Heart right ventricle (tissue), 16 donors: ENCODE measurements at regions not wholly inside any gene's neighbourhood (a gene's known extent, or its start where the extent isn't known, plus 50 kb on each side); places are given as distances from the start of the nearest gene placed in this dataset.

Source experiments
- ATAC-seq, 8 donors: fragments of 200-7000 bp; cut with Tn5 transposase; one replicate each; pipeline ENCODE4 v1.9.1; 2020; ENCODE audit warnings: mild to moderate bottlenecking in 8 of 8, moderate library complexity in 8 of 8, moderate number of reproducible peaks in 1 of 8
- DNase-seq, 2 donors: peaks; one replicate each; pipeline ENCODE4 v3.0.0-alpha.2; 2020
- H3K27ac ChIP-seq, 10 donors: fragments of 200-600 bp; sonication (generic) in 2 of 10; one replicate each; pipeline versions ENCODE4 v1.5.0 to v1.8.0; 2020 to 2022; ENCODE audit warnings: mild to moderate bottlenecking in 3 of 10
- H3K27me3 ChIP-seq, 7 donors: fragments of 200-600 bp; one replicate each; pipeline ENCODE4 v1.8.0; 2021 to 2022; ENCODE audit warnings: mild to moderate bottlenecking in 2 of 7
- H3K36me3 ChIP-seq, 9 donors: fragments of 200-600 bp; sonication (generic) in 1 of 9; one replicate each; pipeline versions ENCODE4 v1.5.0 to v1.8.0; 2020 to 2022; ENCODE audit warnings: mild to moderate bottlenecking in 2 of 9
- H3K4me1 ChIP-seq, 9 donors: fragments of 200-600 bp; sonication (generic) in 1 of 9; one replicate each; pipeline versions ENCODE4 v1.5.0 to v1.8.0; 2020 to 2022; ENCODE audit warnings: mild to moderate bottlenecking in 4 of 9
- H3K4me3 ChIP-seq, 10 donors: fragments of 200-600 bp; sonication (generic) in 2 of 10; one replicate each; pipeline versions ENCODE4 v1.5.0 to v1.8.0; 2020 to 2022; ENCODE audit warnings: mild to moderate bottlenecking in 7 of 10, moderate library complexity in 2 of 10
- H3K9me3 ChIP-seq, 11 donors: fragments of 200-600 bp in 10 of 11; sonication (generic) in 2 of 11; one replicate each; pipeline versions ENCODE4 v1.5.0 to v1.8.0; 2013 to 2022; ENCODE audit warnings: mild to moderate bottlenecking in 2 of 11, control low read depth in 1 of 11, moderate library complexity in 1 of 11
- WGBS, 2 donors: extraction: QIAGEN DNeasy Blood & Tissue Kit; methylation state at CpG; one replicate each; pipeline ENCODE4 v1.1.7; 2013; ENCODE audit warnings: inconsistent platforms in 1 of 2; 5-methylcytosine and 5-hydroxymethylcytosine counted together
- intact Hi-C, 10 donors: fragments of 100-400 bp; cut with DNase I; formaldehyde crosslinking; loops; one replicate each; pipeline versions ENCODE4 v1.11.1 to v1.14.2; 2022
- TF ChIP-seq, protein P1 (sequence below), 9 donors: fragments of 200-600 bp; sonication (generic) in 2 of 9; IDR thresholded peaks; one replicate each; pipeline versions ENCODE4 v1.5.0 to v1.8.0; 2021 to 2022; ENCODE audit warnings: antibody characterized with exemption in 9 of 9, mild to moderate bottlenecking in 5 of 9, moderate library complexity in 1 of 9
- donor health status: Arrhythmogenic right ventricular cardiomyopathy.
- donor health status: ischemic (EF 13 %, LVEDD 7.1; RV severe dilation, severe dysfunction).
- donor health status: healthy with polysubstance abuse.
- donor health status: DM: no; HTN: yes; CAD: no.
- donor health status: DM: no; HTN: no; CAD: no.
- donor health status: ischemic (EF 25% LVEDD 6.9; RV normal size, moderate dysfunction).
- donor health status: ischemic (EF 25% LVEDD 5.7; RV mildly dilated, moderate dysfunction).
- donor health status: healthy.
- donor health status: DM: yes; HTN: yes; CAD: no.
- donor health status: Ischemic cardiomyopathy.
- donor health status: ischemic (EF 35%, LVEDD 5.7; RV mildly dilated, moderate dysfunction).
- donor health status: nonischemic (EF 11% LVEDD 7.7; RV severe dilation, severe dysfunction).
- donor health status: DM: yes; HTN: yes; CAD: no.
- donor health status: PGD.
- donor health status: ischemic (EF 29% LVEDD 5.4; RV normal size, mild dysfunction).
- donor health status: nonischemic (EF 23%, LVEDD 6.1; RV moderate dilation, normal function).

GRCh38 chr22:26766510-26767350 lies 109.3 kb downstream of the MIAT start:
- DNase-seq (no peak), ATAC-seq (no peak)
- 95 to 96% methylated on average over 19 of the region's 19 CpGs for WGBS, 2 donors
- H3K36me3 ChIP-seq, result peaks cover 0 to 8% (median 0%) of the 10 kb centered on the region in 9 donors
- TF ChIP-seq, protein P1, sequence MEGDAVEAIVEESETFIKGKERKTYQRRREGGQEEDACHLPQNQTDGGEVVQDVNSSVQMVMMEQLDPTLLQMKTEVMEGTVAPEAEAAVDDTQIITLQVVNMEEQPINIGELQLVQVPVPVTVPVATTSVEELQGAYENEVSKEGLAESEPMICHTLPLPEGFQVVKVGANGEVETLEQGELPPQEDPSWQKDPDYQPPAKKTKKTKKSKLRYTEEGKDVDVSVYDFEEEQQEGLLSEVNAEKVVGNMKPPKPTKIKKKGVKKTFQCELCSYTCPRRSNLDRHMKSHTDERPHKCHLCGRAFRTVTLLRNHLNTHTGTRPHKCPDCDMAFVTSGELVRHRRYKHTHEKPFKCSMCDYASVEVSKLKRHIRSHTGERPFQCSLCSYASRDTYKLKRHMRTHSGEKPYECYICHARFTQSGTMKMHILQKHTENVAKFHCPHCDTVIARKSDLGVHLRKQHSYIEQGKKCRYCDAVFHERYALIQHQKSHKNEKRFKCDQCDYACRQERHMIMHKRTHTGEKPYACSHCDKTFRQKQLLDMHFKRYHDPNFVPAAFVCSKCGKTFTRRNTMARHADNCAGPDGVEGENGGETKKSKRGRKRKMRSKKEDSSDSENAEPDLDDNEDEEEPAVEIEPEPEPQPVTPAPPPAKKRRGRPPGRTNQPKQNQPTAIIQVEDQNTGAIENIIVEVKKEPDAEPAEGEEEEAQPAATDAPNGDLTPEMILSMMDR (IDR thresholded peaks at IDR 0.05), result no peak
- intact Hi-C loops, result no loop called here
- H3K27me3 ChIP-seq, result no peaks in the 10 kb centered on the region
- H3K4me3 ChIP-seq, result no peak overlapping the region
- peaks cover 0 to 9% (median 0%) of the 10 kb centered on the region in 11 donors for H3K9me3 ChIP-seq
- H3K4me1 ChIP-seq, result no peaks in the 10 kb centered on the region
- no peak overlapping the region for H3K27ac ChIP-seq

- Histone ChIP-seq H3K27me3 (no peaks in the 10 kb centered on the region), H3K4me1 (no peaks in the 10 kb centered on the region), H3K36me3 (peaks cover 0 to 8% (median 0%) of the 10 kb centered on the region in 9 donors), H3K27ac (no peak overlapping the region), H3K4me3 (no peak overlapping the region), H3K9me3 (peaks cover 0 to 9% (median 0%) of the 10 kb centered on the region in 11 donors)
- no peak for ATAC-seq
- WGBS, 2 donors, result 90 to 93% methylated on average over 15 of the region's 15 CpGs
- TF ChIP-seq, protein P1 (IDR thresholded peaks at IDR 0.05), result no peak
- no peak for DNase-seq
- intact Hi-C loops, result no loop called here
Observed at GRCh38 chr22:26767351-26768155, 110.2 kb downstream of the MIAT start.

GRCh38 chr22:26768156-26768515 lies 110.7 kb downstream of the MIAT start:
- ATAC-seq (no peak), DNase-seq (no peak)
- no peak overlapping the region for H3K27ac ChIP-seq
- no peaks in the 10 kb centered on the region for H3K4me1 ChIP-seq
- WGBS, 2 donors, result 94 to 96% methylated on average over 9 of the region's 9 CpGs
- H3K27me3 ChIP-seq, result no peaks in the 10 kb centered on the region
- H3K9me3 ChIP-seq, result peaks cover 0 to 9% (median 0%) of the 10 kb centered on the region in 11 donors
- TF ChIP-seq, protein P1 (IDR thresholded peaks at IDR 0.05), result no peak
- intact Hi-C loops, result no loop called here
- H3K4me3 ChIP-seq, result no peak overlapping the region
- H3K36me3 ChIP-seq, result peaks cover 0 to 8% (median 0%) of the 10 kb centered on the region in 9 donors

GRCh38 chr22:26768952-26769351 lies 111.6 kb downstream of the MIAT start:
- intact Hi-C loops, result no loop called here
- no peak for ATAC-seq
- H3K27ac ChIP-seq, result no peak overlapping the region
- peaks cover 0 to 9% (median 0%) of the 10 kb centered on the region in 11 donors for H3K9me3 ChIP-seq
- DNase-seq, result no peak
- H3K27me3 ChIP-seq, result no peaks in the 10 kb centered on the region
- WGBS, 2 donors, result 83 to 90% methylated on average over 11 of the region's 11 CpGs
- peaks cover 0 to 10% (median 0%) of the 10 kb centered on the region in 9 donors for H3K36me3 ChIP-seq
- no peaks in the 10 kb centered on the region for H3K4me1 ChIP-seq
- TF ChIP-seq, protein P1 (IDR thresholded peaks at IDR 0.05), result no peak
- H3K4me3 ChIP-seq, result no peak overlapping the region
